HL-60 (cell line): ENCODE measurements at regions not wholly inside any gene's neighbourhood (a gene's known extent, or its start where the extent isn't known, plus 50 kb on each side); places are given as distances from the start of the nearest gene placed in this dataset.

Experiments
- CTCF ChIP-seq: IDR thresholded peaks from one replicate; pipeline ENCODE4 v1.5.1; 2011; ENCODE audit warnings: low read length, control low read depth, inconsistent platforms; ENCODE audit not compliant: insufficient read depth
- GABPA ChIP-seq: IDR thresholded peaks from 2 replicates; pipeline ENCODE4 v1.6.1; 2012; ENCODE audit warnings: low read depth
- POLR2AphosphoS5 ChIP-seq: IDR thresholded peaks from 2 replicates; pipeline ENCODE4 v1.6.1; 2012; ENCODE audit warnings: low read depth

GRCh38 chr20:24095303-24095702, 106.7 kb upstream of the GGTLC1 start:
- TF ChIP-seq CTCF (no peak), POLR2AphosphoS5 (no peak), GABPA (no peak)
